ENCODE measurements at regions not wholly inside any gene's neighbourhood (a gene's known extent, or its start where the extent isn't known, plus 50 kb on each side); places are given as distances from the start of the nearest gene placed in this dataset.

GRCh38 chr6:6918216-6918983, 189.4 kb upstream of the RREB1 start:
- no peak for TF ChIP-seq CTCF (IDR thresholded peaks at IDR 0.05; ENCODE audit: low read length)
- TF ChIP-seq EZH2 (IDR thresholded peaks at IDR 0.05; ENCODE audit: borderline replicate concordance, low read length) = no peak
